A549 (cell line): ENCODE measurements at regions not wholly inside any gene's neighbourhood (a gene's known extent, or its start where the extent isn't known, plus 50 kb on each side); places are given as distances from the start of the nearest gene placed in this dataset.

Experiments
- ATAC-seq, 2 experiments: fragments of 200-7000 bp in 1 of 2; fragments of >200 bp in 1 of 2; cut with Nextera tagmentation in 1 of 2; cut with Tn5 transposase in 1 of 2; 3 replicates each; pipeline versions ENCODE4 v1.8.0 to v1.9.1; 2018 to 2020; ENCODE audit warnings: mild to moderate bottlenecking in 1 of 2, moderate library complexity in 1 of 2
- CTCF ChIA-PET: fragments of 300-600 bp; sonication (Branson Sonifier 250); formaldehyde crosslinking; extraction: SDS; loops from one replicate; lab custom pipeline; 2021; ENCODE audit warnings: antibody characterized with exemption, inconsistent platforms; lab: Yijun Ruan, JAX
- POLR2A ChIA-PET: fragments of 350-600 bp; formaldehyde crosslinking; extraction: SDS; loops from one replicate; lab custom pipeline; 2021; ENCODE audit warnings: antibody characterized with exemption, inconsistent platforms; lab: Yijun Ruan, JAX
- DNase-seq, 2 experiments: peaks; one replicate each; pipeline versions ENCODE4 v3.0.0 to v3.0.0-alpha.2; 2011 to 2016; ENCODE audit warnings: low read depth in 1 of 2, low spot score in 1 of 2
- FAIRE-seq: peaks from 2 replicates; lab custom pipeline; 2011; peaks lifted over from hg19 to GRCh38; lab: Jason Lieb, UNC
- H3K27ac ChIP-seq, 2 experiments: fragments of >200 bp; sonication (Bioruptor Twin); formaldehyde crosslinking; 3 replicates each; pipeline ENCODE4 v1.5.1; 2016 to 2017
- H3K4me1 ChIP-seq: fragments of >200 bp; sonication (Bioruptor Twin); formaldehyde crosslinking; 3 replicates; pipeline ENCODE4 v1.6.1; 2016
- H3K4me2 ChIP-seq: fragments of >200 bp; sonication (Bioruptor Twin); formaldehyde crosslinking; 3 replicates; pipeline ENCODE4 v1.6.1; 2016
- H3K4me3 ChIP-seq: fragments of >200 bp; sonication (Bioruptor Twin); formaldehyde crosslinking; 3 replicates; pipeline ENCODE4 v1.5.1; 2016
- H3K9me3 ChIP-seq: fragments of >200 bp; sonication (Bioruptor Twin); formaldehyde crosslinking; 3 replicates; pipeline ENCODE4 v1.6.1; 2016
- BHLHE40 ChIP-seq: IDR thresholded peaks from 2 replicates; pipeline ENCODE4 v1.6.1; 2012; ENCODE audit warnings: low read depth, low read length, inconsistent platforms
- CBX2 ChIP-seq: fragments of 200-600 bp; sonication (generic); IDR thresholded peaks from 2 replicates; pipeline ENCODE4 v1.6.1; 2016; ENCODE audit warnings: low read depth, mild to moderate bottlenecking, borderline replicate concordance
- CBX8 ChIP-seq: fragments of 200-600 bp; sonication (generic); IDR thresholded peaks from 2 replicates; pipeline ENCODE4 v1.6.1; 2016
- CHD2 ChIP-seq: fragments of 150-350 bp; IDR thresholded peaks from 2 replicates; pipeline ENCODE4 v1.6.1; 2014; ENCODE audit warnings: low read length; ENCODE audit not compliant: partially characterized antibody
- CHD4 ChIP-seq: fragments of 200-600 bp; sonication (generic); IDR thresholded peaks from 2 replicates; pipeline ENCODE4 v1.6.1; 2016; ENCODE audit warnings: antibody characterized with exemption, mild to moderate bottlenecking, borderline replicate concordance
- EHF ChIP-seq: fragments of 250-450 bp; sonication (Bioruptor Pico); IDR thresholded peaks from 2 replicates; pipeline ENCODE4 v1.5.0; 2020; ENCODE audit warnings: mild to moderate bottlenecking
- EHMT2 ChIP-seq: fragments of 200-600 bp; sonication (generic); IDR thresholded peaks from 2 replicates; pipeline ENCODE4 v1.6.1; 2016; ENCODE audit warnings: antibody characterized with exemption, low read depth, mild to moderate bottlenecking, moderate library complexity
- EP300 ChIP-seq, 2 experiments: fragments of >200 bp; sonication (Bioruptor Twin); formaldehyde crosslinking; IDR thresholded peaks; 2 replicates in 1 of 2; 3 replicates in 1 of 2; pipeline ENCODE4 v1.6.1; 2016 to 2017
- FOSL2 ChIP-seq, 2 experiments: fragments of 450-650 bp in 1 of 2; fragments of >200 bp in 1 of 2; sonication (Bioruptor Twin) in 1 of 2; formaldehyde crosslinking; IDR thresholded peaks; 2 replicates each; pipeline versions ENCODE4 v1.5.0 to v1.6.1; 2016 to 2020; ENCODE audit warnings: mild to moderate bottlenecking in 1 of 2, moderate library complexity in 1 of 2
- HEYL ChIP-seq: fragments of 250-450 bp; sonication (Bioruptor Pico); IDR thresholded peaks from 2 replicates; pipeline ENCODE4 v1.8.0; 2021; ENCODE audit warnings: mild to moderate bottlenecking, moderate library complexity
- HOXA7 ChIP-seq: fragments of 250-450 bp; sonication (Bioruptor Pico); IDR thresholded peaks from 2 replicates; pipeline ENCODE4 v1.5.0; 2020; ENCODE audit warnings: mild to moderate bottlenecking, moderate library complexity
- HOXB13 ChIP-seq: fragments of 250-450 bp; sonication (Bioruptor Pico); IDR thresholded peaks from 2 replicates; pipeline ENCODE4 v1.5.0; 2020; ENCODE audit warnings: low read depth, mild to moderate bottlenecking, moderate library complexity
- HOXB5 ChIP-seq: fragments of 250-450 bp; sonication (Bioruptor Pico); IDR thresholded peaks from 2 replicates; pipeline ENCODE4 v1.5.0; 2020; ENCODE audit warnings: mild to moderate bottlenecking, moderate library complexity
- KDM1A ChIP-seq: fragments of 200-600 bp; sonication (generic); IDR thresholded peaks from 2 replicates; pipeline ENCODE4 v1.6.1; 2016; ENCODE audit warnings: low read depth, mild to moderate bottlenecking
- MAFK ChIP-seq: fragments of 450-650 bp; IDR thresholded peaks from 2 replicates; pipeline ENCODE4 v1.6.1; 2014; ENCODE audit not compliant: partially characterized antibody
- MAZ ChIP-seq: fragments of 150-350 bp; IDR thresholded peaks from 2 replicates; pipeline ENCODE4 v1.6.1; 2014; ENCODE audit warnings: antibody characterized with exemption, low read depth, low read length, borderline replicate concordance
- MYC ChIP-seq: IDR thresholded peaks from 2 replicates; pipeline ENCODE4 v1.6.1; 2012; ENCODE audit warnings: mild to moderate bottlenecking, inconsistent platforms, low read length, improper control_type of control experiment, borderline replicate concordance
- NFE2L2 ChIP-seq: fragments of 150-350 bp; conservative IDR thresholded peaks from 2 replicates; pipeline ENCODE4 v1.6.1; 2014; ENCODE audit warnings: low read length
- POLR2AphosphoS2 ChIP-seq: conservative IDR thresholded peaks from 2 replicates; pipeline ENCODE4 v1.6.1; 2012; ENCODE audit warnings: low read length, improper control_type of control experiment, inconsistent platforms
- RAD21 ChIP-seq, 2 experiments: fragments of >200 bp in 1 of 2; sonication (Bioruptor Twin) in 1 of 2; formaldehyde crosslinking in 1 of 2; IDR thresholded peaks in 1 of 2; conservative IDR thresholded peaks in 1 of 2; 2 replicates in 1 of 2; 3 replicates in 1 of 2; pipeline ENCODE4 v1.6.1; 2012 to 2018; ENCODE audit warnings: inconsistent platforms in 1 of 2
- RCOR1 ChIP-seq: fragments of 150-350 bp; IDR thresholded peaks from 2 replicates; pipeline ENCODE4 v1.6.1; 2014; ENCODE audit warnings: antibody characterized with exemption, low read length, low read depth
- RNF2 ChIP-seq: fragments of 200-600 bp; sonication (generic); IDR thresholded peaks from 2 replicates; pipeline ENCODE4 v1.6.1; 2016; ENCODE audit warnings: low read depth, mild to moderate bottlenecking, antibody characterized with exemption, moderate library complexity, borderline replicate concordance
- SREBF2 ChIP-seq: fragments of 450-650 bp; IDR thresholded peaks from 2 replicates; pipeline ENCODE4 v1.6.1; 2014; ENCODE audit warnings: mild to moderate bottlenecking, moderate library complexity
- ZC3H11A ChIP-seq: fragments of 450-650 bp; IDR thresholded peaks from 2 replicates; pipeline ENCODE4 v1.6.1; 2014; ENCODE audit warnings: antibody characterized with exemption, mild to moderate bottlenecking
- ZNF302 ChIP-seq: fragments of 250-450 bp; sonication (Bioruptor Pico); IDR thresholded peaks from 2 replicates; pipeline ENCODE4 v1.9.0; 2021; ENCODE audit warnings: inconsistent platforms, mild to moderate bottlenecking, moderate library complexity
- WGBS: methylation state at CpG from one replicate; pipeline ENCODE4 v1.1.6; 2017; ENCODE audit errors: missing lambda C conversion rate; 5-methylcytosine and 5-hydroxymethylcytosine counted together
- TF ChIP-seq, protein P1 (sequence below): fragments of 150-350 bp; IDR thresholded peaks from 2 replicates; pipeline ENCODE4 v1.6.1; 2014; ENCODE audit warnings: low read depth, mild to moderate bottlenecking, low read length
- TF ChIP-seq, protein P2 (sequence below): fragments of >200 bp; sonication (Bioruptor Twin); formaldehyde crosslinking; IDR thresholded peaks from 3 replicates; pipeline ENCODE4 v1.5.1; 2016
- TF ChIP-seq, protein P3 (sequence below): IDR thresholded peaks from 2 replicates; pipeline ENCODE4 v1.6.1; 2012
- TF ChIP-seq, protein P4 (sequence below): IDR thresholded peaks from 2 replicates; pipeline ENCODE4 v1.6.1; 2012
- TF ChIP-seq, protein P5 (sequence below): fragments of >200 bp; sonication (Bioruptor Twin); formaldehyde crosslinking; IDR thresholded peaks from 3 replicates; pipeline ENCODE4 v1.6.1; 2016

DNA sequence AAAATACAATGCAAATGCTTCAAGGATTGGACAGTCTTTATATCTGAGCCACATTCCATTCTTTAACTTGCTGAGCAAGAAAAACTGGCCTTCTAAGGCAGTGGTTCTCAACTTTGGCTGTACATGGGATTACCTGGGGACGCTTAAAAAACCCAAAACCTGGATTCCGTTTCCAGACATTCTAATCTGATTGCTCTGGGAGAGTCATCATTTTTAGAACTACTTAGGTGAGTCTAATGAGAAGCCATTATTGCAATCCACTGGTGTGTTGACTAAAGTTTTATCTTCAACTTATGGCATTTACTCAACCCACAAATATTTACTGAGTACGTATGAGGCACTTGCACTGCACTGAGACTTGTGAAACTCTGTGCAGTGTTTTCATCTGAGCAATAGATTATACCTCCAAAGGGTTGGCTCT lies 195.7 kb upstream of the ATP11B start (continued):
- TF ChIP-seq, protein P1, sequence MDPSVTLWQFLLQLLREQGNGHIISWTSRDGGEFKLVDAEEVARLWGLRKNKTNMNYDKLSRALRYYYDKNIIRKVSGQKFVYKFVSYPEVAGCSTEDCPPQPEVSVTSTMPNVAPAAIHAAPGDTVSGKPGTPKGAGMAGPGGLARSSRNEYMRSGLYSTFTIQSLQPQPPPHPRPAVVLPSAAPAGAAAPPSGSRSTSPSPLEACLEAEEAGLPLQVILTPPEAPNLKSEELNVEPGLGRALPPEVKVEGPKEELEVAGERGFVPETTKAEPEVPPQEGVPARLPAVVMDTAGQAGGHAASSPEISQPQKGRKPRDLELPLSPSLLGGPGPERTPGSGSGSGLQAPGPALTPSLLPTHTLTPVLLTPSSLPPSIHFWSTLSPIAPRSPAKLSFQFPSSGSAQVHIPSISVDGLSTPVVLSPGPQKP: no peak
- no peak for TF ChIP-seq CHD4

DNA sequence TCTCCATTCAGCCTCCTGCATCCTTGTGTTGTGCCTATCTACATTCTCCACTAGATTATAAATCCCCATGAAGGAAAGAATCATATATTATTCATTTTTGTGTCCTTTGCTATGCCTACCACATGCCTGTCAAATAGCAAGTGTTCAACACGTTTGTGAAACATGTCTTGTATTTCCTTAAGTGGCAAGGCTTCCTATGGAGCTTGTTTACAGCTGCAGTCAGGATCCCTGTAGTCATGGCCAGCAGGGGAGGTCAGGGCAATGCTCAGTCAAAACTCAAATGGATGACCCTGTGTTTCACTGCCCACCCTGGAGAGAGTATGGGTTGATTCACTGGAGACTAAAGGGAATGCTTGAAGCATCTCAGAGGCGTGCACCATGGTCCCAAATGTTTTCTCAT lies 191.7 kb upstream of the ATP11B start:
- POLR2A ChIA-PET: no interaction called here
- no peaks in the 10 kb centered on the region for H3K4me1 ChIP-seq
- no peak overlapping the region for H3K4me2 ChIP-seq
- CTCF ChIA-PET: no interaction called here
- WGBS: 13% methylated on average over 2 of the region's 2 CpGs
- H3K9me3 ChIP-seq: no peaks in the 10 kb centered on the region
- H3K4me3 ChIP-seq: no peak overlapping the region
- ATAC-seq (no peak), FAIRE-seq (no peak), DNase-seq (no peak)
- no peak overlapping the region for H3K27ac ChIP-seq
- TF ChIP-seq, protein P2, sequence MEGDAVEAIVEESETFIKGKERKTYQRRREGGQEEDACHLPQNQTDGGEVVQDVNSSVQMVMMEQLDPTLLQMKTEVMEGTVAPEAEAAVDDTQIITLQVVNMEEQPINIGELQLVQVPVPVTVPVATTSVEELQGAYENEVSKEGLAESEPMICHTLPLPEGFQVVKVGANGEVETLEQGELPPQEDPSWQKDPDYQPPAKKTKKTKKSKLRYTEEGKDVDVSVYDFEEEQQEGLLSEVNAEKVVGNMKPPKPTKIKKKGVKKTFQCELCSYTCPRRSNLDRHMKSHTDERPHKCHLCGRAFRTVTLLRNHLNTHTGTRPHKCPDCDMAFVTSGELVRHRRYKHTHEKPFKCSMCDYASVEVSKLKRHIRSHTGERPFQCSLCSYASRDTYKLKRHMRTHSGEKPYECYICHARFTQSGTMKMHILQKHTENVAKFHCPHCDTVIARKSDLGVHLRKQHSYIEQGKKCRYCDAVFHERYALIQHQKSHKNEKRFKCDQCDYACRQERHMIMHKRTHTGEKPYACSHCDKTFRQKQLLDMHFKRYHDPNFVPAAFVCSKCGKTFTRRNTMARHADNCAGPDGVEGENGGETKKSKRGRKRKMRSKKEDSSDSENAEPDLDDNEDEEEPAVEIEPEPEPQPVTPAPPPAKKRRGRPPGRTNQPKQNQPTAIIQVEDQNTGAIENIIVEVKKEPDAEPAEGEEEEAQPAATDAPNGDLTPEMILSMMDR: no peak
- TF ChIP-seq HOXB13: no peak
- no peak for TF ChIP-seq EHF (CRISPR knock-in tag)
- TF ChIP-seq, protein P3, sequence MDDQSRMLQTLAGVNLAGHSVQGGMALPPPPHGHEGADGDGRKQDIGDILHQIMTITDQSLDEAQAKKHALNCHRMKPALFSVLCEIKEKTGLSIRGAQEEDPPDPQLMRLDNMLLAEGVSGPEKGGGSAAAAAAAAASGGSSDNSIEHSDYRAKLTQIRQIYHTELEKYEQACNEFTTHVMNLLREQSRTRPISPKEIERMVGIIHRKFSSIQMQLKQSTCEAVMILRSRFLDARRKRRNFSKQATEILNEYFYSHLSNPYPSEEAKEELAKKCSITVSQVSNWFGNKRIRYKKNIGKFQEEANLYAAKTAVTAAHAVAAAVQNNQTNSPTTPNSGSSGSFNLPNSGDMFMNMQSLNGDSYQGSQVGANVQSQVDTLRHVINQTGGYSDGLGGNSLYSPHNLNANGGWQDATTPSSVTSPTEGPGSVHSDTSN: no peak
- no peak for TF ChIP-seq RNF2
- no peak for TF ChIP-seq CHD2
- no peak for TF ChIP-seq BHLHE40
- TF ChIP-seq RCOR1: no peak
- TF ChIP-seq MAFK: no peak
- no peak for TF ChIP-seq EHMT2
- TF ChIP-seq, protein P4, sequence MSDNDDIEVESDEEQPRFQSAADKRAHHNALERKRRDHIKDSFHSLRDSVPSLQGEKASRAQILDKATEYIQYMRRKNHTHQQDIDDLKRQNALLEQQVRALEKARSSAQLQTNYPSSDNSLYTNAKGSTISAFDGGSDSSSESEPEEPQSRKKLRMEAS: no peak
- no peak for TF ChIP-seq RAD21 (conservative IDR thresholded peaks at IDR 0.05 in 1 of 2, IDR thresholded peaks at IDR 0.05 in 1 of 2)
- TF ChIP-seq HEYL (CRISPR knock-in tag): no peak
- no peak for TF ChIP-seq KDM1A
- no peak for TF ChIP-seq POLR2AphosphoS2

DNA sequence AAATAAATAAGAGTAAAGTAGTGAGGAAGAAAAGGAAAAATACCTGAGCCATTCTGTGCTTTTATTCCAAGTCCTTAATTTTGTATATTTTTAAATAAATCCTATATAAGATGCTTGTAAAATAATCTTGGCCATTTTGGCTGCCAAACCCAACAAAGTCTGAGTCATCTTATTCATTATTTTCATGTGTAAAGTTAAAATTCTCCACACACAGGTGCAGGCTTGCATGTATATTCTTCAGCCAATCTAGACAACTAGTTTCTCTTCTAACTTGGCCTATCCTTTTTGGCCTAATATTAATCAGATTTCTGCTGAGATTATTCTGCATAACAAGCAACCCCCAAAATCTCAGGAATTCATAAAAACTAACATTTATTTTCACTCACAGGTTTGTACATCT lies 189.8 kb upstream of the ATP11B start:
- DNase-seq: no peak
- H3K4me3 ChIP-seq: no peak overlapping the region
- no peak overlapping the region for H3K4me2 ChIP-seq
- H3K4me1 ChIP-seq: no peaks in the 10 kb centered on the region
- no peak for FAIRE-seq
- H3K27ac ChIP-seq: no peak overlapping the region
- ChIA-PET POLR2A (no interaction called here), CTCF (no interaction called here)
- no peaks in the 10 kb centered on the region for H3K9me3 ChIP-seq
- ATAC-seq: no peak
- TF ChIP-seq NFE2L2: no peak
- TF ChIP-seq HOXA7: no peak
- no peak for TF ChIP-seq MAZ
- no peak for TF ChIP-seq ZC3H11A
- no peak for TF ChIP-seq SREBF2
- TF ChIP-seq CBX2: no peak
- no peak for TF ChIP-seq ZNF302
- TF ChIP-seq HOXB13: no peak
- TF ChIP-seq, protein P1: no peak
- no peak for TF ChIP-seq MYC
- TF ChIP-seq CHD4: no peak
- TF ChIP-seq EP300 (IDR thresholded peaks at IDR 0.05): no peak
- TF ChIP-seq, protein P5, sequence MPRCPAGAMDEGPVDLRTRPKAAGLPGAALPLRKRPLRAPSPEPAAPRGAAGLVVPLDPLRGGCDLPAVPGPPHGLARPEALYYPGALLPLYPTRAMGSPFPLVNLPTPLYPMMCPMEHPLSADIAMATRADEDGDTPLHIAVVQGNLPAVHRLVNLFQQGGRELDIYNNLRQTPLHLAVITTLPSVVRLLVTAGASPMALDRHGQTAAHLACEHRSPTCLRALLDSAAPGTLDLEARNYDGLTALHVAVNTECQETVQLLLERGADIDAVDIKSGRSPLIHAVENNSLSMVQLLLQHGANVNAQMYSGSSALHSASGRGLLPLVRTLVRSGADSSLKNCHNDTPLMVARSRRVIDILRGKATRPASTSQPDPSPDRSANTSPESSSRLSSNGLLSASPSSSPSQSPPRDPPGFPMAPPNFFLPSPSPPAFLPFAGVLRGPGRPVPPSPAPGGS: no peak
- no peak for TF ChIP-seq HOXB5 (CRISPR knock-in tag)
- TF ChIP-seq CHD2: no peak
- TF ChIP-seq FOSL2 (IDR thresholded peaks at IDR 0.05): no peak
- TF ChIP-seq FOSL2 (CRISPR knock-in tag; IDR thresholded peaks at IDR 0.05): no peak
- TF ChIP-seq CBX8: no peak
- TF ChIP-seq, protein P4: no peak
